Iris pigment epithelial cell (primary cell): ENCODE measurements at regions not wholly inside any gene's neighbourhood (a gene's known extent, or its start where the extent isn't known, plus 50 kb on each side); places are given as distances from the start of the nearest gene placed in this dataset.
"Not testable (repeated sequence)": the region's sequence is repeated elsewhere in the genome, so short reads cannot be mapped to it uniquely, and the experiment has no call there.

Experiments used
- DNase-seq: peaks from one replicate; pipeline ENCODE4 v3.0.0-alpha.2; 2011; ENCODE audit warnings: low read depth

- DNase-seq = no peak
Measured at GRCh38 chr6:160804639-160805038, 102.6 kb downstream of the PLG start.

- DNase-seq = no peak
Measured at GRCh38 chr6:160808263-160808662, 106.2 kb downstream of the PLG start.

DNA sequence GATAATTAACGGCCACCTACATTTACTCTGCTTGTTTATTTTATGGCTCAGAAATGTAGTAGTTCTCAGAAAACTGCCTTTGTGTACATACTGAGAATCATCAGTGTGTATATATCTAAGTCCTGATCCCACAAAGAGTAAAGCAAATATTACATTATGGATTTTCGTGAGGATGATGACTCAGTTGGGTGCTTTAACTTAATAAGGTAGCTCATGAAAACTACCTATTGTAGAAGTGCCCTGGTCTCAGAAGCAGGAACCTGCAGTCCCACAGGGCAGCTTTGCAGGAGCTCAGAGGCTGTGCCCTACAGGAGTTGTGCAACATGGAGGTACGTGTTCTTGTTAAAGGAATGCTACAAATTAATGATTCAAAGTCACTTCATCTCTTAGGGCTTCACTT, 108.2 kb downstream of the PLG start:
- DNase-seq = no peak

DNA sequence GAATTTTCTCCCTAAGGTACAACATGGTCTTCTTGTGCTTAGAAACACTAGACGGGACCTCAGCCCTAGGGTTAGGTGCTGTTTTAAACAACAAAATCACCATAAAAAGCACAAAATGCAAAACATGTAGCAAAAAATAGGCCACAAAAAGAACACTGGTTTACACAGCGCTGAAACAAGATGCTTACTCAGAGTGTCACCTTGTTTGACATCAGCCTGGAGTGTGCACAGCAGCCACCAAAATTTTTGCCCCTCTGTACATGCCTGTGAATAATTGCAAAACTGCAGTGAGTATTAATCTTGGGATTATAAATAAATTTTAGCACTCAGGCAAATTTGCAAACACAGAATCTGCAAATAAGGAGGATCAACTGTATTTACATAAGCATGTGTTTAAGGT, 110.1 kb downstream of the PLG start:
- DNase-seq = no peak

- no peak for DNase-seq
Measured at GRCh38 chr6:160818934-160819333, 116.9 kb downstream of the PLG start.

DNA sequence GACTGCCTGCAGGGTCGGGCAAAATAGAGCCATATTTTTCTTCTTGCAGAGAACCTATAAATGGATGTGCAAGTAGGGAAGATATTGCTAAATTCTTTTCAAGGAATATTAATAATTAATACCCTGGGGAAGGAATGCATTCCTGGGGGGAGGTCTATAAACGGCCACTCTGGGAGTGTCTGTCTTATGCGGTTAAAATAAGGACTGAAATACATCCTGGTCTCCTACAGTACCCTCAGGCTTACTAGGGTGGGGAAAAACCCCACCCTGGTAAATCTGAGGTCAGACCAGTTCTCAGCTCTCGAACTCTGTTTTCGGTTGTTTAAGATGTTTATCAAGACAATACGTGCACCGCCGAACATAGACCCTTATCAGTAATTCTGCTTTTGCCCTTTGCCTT, 118.6 kb downstream of the PLG start:
- not testable (repeated sequence) for DNase-seq

DNA sequence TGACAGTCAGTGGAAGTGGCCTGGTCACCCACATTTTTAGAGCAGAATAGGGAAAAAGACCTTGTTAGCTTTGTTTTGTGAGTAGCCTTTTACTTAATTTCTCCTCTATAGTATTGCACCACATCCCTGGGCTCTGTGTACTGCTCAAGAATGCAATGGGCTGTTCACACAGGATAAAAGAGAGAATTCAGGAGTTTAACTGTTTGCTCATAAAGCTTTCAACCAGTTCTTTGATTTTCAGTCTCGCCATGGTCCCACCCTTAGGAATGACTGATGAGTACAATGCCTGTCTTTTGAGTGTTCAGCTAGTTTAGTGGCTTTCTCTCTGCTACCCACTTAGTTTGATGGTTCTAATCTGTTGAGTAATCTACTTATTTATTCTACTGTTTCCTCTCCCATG, 129.7 kb downstream of the PLG start:
- DNase-seq = no peak

GRCh38 chr6:160832422-160832821, 130.4 kb downstream of the PLG start:
- no peak for DNase-seq

- DNase-seq = no peak
Measured at GRCh38 chr6:160837146-160837545, 135.1 kb downstream of the PLG start.

- DNase-seq = no peak
Measured at GRCh38 chr6:160851031-160851430, 140.5 kb upstream of the MAP3K4 start.

DNA sequence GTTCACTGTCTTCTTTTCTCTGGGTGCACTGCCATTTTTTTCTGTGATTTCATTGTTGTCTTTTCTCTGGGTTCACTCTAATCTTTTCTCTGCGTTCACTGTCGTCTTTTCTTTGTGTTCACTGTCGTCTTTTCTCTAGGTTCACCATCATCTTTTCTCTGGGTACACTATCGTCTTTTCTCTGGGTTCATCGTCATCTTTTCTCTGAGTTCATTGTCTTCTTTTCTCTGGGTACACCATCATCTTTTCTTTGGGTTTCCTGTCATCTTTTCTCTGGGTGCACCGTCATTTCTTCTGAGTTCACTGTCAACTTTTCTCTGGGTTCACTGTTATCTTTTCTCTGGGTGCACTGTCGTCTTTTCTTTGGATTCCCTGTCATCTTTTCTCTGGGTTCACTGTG, 137.6 kb upstream of the MAP3K4 start:
- no peak for DNase-seq

DNA sequence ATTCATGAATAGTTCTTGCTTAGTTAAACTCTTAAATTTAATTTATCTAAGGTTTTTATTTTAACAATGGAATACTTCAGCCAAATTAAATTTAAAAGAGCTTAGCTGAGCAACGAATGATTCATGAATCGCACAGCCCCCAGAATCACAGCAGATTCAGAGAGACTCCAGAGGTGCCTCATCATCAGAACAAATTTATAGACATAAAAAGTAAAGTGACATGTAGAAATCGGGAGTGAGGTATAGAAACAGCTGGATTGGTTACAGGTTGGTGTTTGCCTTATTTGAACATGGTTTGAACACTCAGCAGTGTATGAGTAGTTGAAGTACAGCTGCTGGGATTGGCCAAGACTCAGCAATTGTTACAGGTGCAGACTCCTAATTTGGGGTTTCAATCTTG, 132.7 kb upstream of the MAP3K4 start:
- no peak for DNase-seq

DNA sequence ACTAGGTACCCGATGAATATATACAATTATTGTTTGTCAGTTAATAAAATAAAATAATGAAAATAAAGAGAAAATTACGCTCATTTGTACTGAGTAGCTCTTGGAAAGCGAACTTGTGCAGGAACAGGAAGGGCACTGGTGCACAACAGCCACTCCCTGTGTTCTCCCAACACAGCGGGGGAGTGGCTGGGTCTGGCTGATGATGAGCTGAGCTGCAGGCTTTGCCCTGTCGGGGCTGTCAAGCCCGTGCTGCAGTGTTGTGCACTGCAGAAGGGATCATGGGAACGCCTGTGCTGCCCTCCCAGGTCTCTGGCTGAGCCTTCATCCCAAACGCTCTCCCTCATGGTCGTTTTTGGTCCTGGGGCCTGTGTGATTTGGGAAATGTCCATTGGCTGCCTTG, 131.7 kb upstream of the MAP3K4 start:
- DNase-seq = no peak

DNA sequence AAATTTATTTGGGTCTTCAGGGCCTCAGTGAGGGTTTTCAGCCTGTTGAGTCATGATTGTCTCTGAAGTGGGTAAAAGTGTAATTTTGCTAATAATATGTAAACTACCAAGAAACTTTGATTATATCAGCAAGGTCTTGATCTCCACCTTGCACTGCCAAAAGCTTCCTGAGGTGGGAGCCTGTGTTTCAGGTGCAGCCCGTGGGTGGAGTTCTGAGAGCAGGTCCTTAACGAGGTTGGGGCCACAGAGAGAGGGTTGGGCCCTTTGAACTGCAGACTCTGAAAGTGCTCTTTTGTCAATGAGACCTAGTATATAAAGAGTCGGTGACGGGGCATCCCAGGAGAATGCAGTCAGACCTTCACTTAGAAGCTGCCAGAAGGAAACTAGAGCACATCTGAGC, 129.7 kb upstream of the MAP3K4 start:
- DNase-seq = no peak

DNA sequence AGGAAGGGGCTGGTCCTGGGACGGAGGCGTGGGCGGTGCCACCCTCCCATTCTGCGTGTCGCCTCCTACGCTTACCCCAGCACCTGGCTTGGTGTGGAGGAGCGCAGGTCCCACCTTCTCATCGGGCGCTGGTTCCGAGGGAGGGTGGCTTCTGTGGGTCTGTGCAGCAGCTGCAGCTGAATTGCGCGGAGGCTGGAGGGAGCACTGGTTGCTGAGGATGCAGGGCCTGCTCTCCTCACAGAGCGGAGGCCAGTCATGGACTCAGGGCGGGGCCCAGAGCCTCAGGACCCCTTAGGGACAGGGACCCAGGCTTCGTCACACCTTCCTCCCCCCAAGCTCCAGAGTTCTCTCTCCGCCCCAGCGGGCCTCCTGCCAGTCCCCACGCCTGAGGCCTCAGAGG, 127.8 kb upstream of the MAP3K4 start:
- no peak for DNase-seq

- DNase-seq = no peak
Measured at GRCh38 chr6:160871320-160871719, 120.2 kb upstream of the MAP3K4 start.

DNA sequence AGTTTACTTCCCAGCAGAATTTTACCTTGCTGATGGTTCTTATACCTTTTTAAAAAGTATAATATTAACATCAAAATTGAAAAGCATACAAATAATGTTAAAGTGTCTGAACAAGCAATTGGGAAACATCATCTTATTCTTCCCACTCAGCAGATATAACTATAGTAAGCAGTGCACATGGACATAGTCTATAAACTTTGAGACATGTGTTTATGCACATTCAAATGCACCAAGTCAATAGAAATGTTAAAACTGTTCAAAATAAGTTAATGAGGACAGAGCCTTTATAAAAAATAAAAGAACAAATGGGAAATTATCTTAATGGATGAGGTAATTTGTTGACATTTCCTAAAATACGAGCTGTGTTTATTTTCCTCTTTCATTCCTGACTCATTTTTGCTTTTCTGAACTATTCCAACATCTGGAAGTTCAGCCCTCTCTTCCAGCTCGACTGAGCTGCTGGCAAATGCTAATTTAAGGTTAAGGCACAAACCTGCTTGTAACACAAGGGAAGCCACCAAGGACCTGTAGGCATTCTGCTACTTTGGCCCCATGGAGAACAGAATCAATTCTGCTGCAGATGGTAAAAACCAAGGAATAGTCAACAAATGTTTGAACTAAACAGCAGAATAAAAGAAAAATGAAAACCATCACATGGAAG, 110.3 kb upstream of the MAP3K4 start:
- no peak for DNase-seq

GRCh38 chr6:160882006-160882405, 109.6 kb upstream of the MAP3K4 start:
- no peak for DNase-seq

DNA sequence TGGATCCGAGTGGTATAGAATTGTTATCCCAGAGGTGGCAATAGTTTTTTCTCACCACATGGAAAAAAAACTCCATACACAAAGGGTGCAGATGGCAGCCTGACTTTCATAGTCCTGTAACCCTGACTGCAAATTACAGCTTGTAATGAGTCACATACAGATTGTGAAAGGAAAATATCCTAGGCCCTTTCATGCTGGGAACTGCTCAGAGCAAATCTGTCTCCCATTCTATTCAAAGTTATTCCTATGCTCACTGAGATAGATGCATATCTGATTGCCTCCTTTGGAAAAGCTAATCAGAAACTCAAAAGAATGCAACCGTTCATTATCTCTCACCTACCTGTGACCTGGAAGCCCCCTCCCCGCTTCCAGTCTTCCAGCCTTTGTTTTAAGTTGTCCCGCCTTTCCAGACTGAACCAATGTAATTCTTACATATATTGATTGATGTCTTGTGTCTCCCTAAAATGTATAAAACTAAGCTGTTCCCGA, 108.7 kb upstream of the MAP3K4 start:
- DNase-seq = no peak

- no peak for DNase-seq
Measured at GRCh38 chr6:160883560-160883959, 108.0 kb upstream of the MAP3K4 start.

- no peak for DNase-seq
Measured at GRCh38 chr6:160883999-160884398, 107.6 kb upstream of the MAP3K4 start.

- not testable (repeated sequence) for DNase-seq
Measured at GRCh38 chr6:160889148-160889547, 102.4 kb upstream of the MAP3K4 start.

DNA sequence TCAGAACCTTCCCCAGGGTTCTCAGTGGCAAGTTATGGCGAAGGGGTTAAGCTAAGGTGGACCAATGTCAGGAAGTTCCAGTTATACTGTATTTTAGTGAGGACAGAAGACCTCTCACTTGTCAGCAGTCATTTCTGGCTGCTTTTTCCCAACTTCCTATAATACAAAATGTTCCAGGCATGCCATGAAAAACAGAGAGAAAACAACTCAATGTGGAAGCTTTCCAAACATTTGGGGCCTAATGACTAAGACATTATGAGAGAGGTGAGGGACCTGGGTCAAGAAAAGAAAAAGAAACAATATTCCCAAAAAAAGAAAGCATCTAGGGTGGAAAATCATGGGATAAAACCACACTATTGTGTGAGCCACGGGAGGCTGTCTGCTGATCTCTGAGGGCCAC, 99.9 kb upstream of the MAP3K4 start:
- DNase-seq = no peak

DNA sequence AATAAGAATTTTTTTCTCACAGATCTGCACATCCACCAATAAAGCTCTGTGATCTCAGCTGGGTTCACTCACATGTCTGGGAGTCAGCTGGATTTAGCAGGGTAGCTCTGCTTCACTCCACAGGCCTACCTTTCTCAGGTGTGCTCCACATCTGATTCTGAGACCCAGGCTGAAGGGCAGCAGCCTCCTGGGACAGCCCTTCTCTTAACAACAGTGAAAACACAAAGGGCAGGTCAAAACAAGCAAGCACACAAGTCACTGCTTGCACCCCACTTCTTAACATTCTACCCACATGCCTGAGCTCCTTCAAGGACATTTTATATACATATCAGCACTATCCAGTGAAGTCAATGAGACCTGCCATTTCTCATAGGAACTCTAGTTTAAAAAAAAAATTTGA, 96.0 kb upstream of the MAP3K4 start:
- DNase-seq = no peak
